HEK293 (cell line): ENCODE measurements at regions not wholly inside any gene's neighbourhood (a gene's known extent, or its start where the extent isn't known, plus 50 kb on each side); places are given as distances from the start of the nearest gene placed in this dataset.

Experiments used
- CTCF ChIA-PET: fragments of 350-600 bp; formaldehyde crosslinking; extraction: SDS; loops from one replicate; lab custom pipeline; 2021; ENCODE audit warnings: antibody characterized with exemption; lab: Yijun Ruan, JAX
- POLR2A ChIA-PET: fragments of 300-600 bp; formaldehyde crosslinking; extraction: SDS; loops from one replicate; lab custom pipeline; 2020; ENCODE audit warnings: antibody characterized with exemption, inconsistent platforms; lab: Yijun Ruan, JAX
- H3K27ac ChIP-seq: fragments of 200-500 bp; sonication (Bioruptor generic); 2 replicates; pipeline ENCODE4 v1.5.1; 2014; ENCODE audit warnings: low read depth, low read length, control low read depth, inconsistent platforms; ENCODE audit errors: extremely low read depth
- H3K36me3 ChIP-seq, 2 experiments: fragments of 200-500 bp in 1 of 2; sonication (Bioruptor generic) in 1 of 2; 1 replicate in 1 of 2; 2 replicates in 1 of 2; pipeline ENCODE4 v1.5.1; 2014 to 2017; ENCODE audit warnings: inconsistent platforms in 2 of 2, low read length in 2 of 2; ENCODE audit not compliant: control insufficient read depth in 2 of 2, insufficient read depth in 1 of 2
- H3K4me1 ChIP-seq: fragments of 200-500 bp; sonication (Bioruptor generic); 2 replicates; pipeline ENCODE4 v1.5.1; 2014; ENCODE audit warnings: mild to moderate bottlenecking, low read length, inconsistent platforms; ENCODE audit not compliant: control insufficient read depth, insufficient read depth
- H3K4me3 ChIP-seq: 2 replicates; pipeline ENCODE4 v1.5.1; 2011; ENCODE audit warnings: low read depth, mild to moderate bottlenecking, control low read depth, low read length, moderate library complexity
- H3K9me3 ChIP-seq: fragments of 200-500 bp; sonication (Bioruptor generic); 2 replicates; pipeline ENCODE4 v1.5.1; 2014; ENCODE audit warnings: low read depth, low read length, inconsistent platforms; ENCODE audit not compliant: control insufficient read depth, insufficient read depth
- FEZF1 ChIP-seq: fragments of 450-650 bp; formaldehyde crosslinking; IDR thresholded peaks from 2 replicates; pipeline ENCODE4 v1.5.1; 2016; ENCODE audit warnings: missing biosample characterization, missing genetic modification characterization
- GFI1B ChIP-seq: fragments of 450-650 bp; formaldehyde crosslinking; IDR thresholded peaks from 2 replicates; pipeline ENCODE4 v1.5.1; 2016; ENCODE audit warnings: missing biosample characterization, missing genetic modification characterization
- GLIS1 ChIP-seq: fragments of 450-650 bp; formaldehyde crosslinking; IDR thresholded peaks from 2 replicates; pipeline ENCODE4 v1.5.1; 2016; ENCODE audit warnings: missing biosample characterization, missing genetic modification characterization
- HOXC10 ChIP-seq: sonication (generic); formaldehyde crosslinking; IDR thresholded peaks from 2 replicates; pipeline ENCODE4 v1.8.1; 2023; ENCODE audit warnings: mild to moderate bottlenecking, missing genetic modification reagents
- MZF1 ChIP-seq: fragments of 450-650 bp; formaldehyde crosslinking; IDR thresholded peaks from 2 replicates; pipeline ENCODE4 v1.5.1; 2017; ENCODE audit warnings: missing biosample characterization, missing genetic modification characterization, borderline replicate concordance
- SP2 ChIP-seq: fragments of 450-650 bp; formaldehyde crosslinking; IDR thresholded peaks from 2 replicates; pipeline ENCODE4 v1.5.1; 2016; ENCODE audit warnings: missing biosample characterization, missing genetic modification characterization
- SP3 ChIP-seq: fragments of 450-650 bp; formaldehyde crosslinking; IDR thresholded peaks from 2 replicates; pipeline ENCODE4 v1.5.1; 2016; ENCODE audit warnings: missing biosample characterization, missing genetic modification characterization
- YY2 ChIP-seq: fragments of 450-650 bp; formaldehyde crosslinking; IDR thresholded peaks from 2 replicates; pipeline ENCODE4 v1.5.1; 2016; ENCODE audit warnings: missing biosample characterization, missing genetic modification characterization
- ZBTB20 ChIP-seq: fragments of 450-650 bp; formaldehyde crosslinking; IDR thresholded peaks from 2 replicates; pipeline ENCODE4 v1.5.1; 2016; ENCODE audit warnings: missing biosample characterization, missing genetic modification characterization
- ZNF138 ChIP-seq: fragments of 450-650 bp; formaldehyde crosslinking; IDR thresholded peaks from 2 replicates; pipeline ENCODE4 v1.5.1; 2016; ENCODE audit warnings: missing biosample characterization, missing genetic modification characterization, borderline replicate concordance
- ZNF184 ChIP-seq: fragments of 450-650 bp; IDR thresholded peaks from 2 replicates; pipeline ENCODE4 v1.5.1; 2018; ENCODE audit warnings: missing biosample characterization, mild to moderate bottlenecking, missing genetic modification characterization
- ZNF335 ChIP-seq: fragments of 450-650 bp; formaldehyde crosslinking; conservative IDR thresholded peaks from 2 replicates; pipeline ENCODE4 v1.5.1; 2016; ENCODE audit warnings: missing biosample characterization, missing genetic modification characterization
- ZNF391 ChIP-seq: fragments of 450-650 bp; formaldehyde crosslinking; IDR thresholded peaks from 2 replicates; pipeline ENCODE4 v1.5.1; 2016; ENCODE audit warnings: low read depth, missing biosample characterization, missing genetic modification characterization, borderline replicate concordance
- ZNF449 ChIP-seq: fragments of 450-650 bp; formaldehyde crosslinking; IDR thresholded peaks from 2 replicates; pipeline ENCODE4 v1.5.1; 2017; ENCODE audit warnings: missing biosample characterization, mild to moderate bottlenecking, missing genetic modification characterization, moderate library complexity
- ZNF48 ChIP-seq: fragments of 450-650 bp; formaldehyde crosslinking; IDR thresholded peaks from 2 replicates; pipeline ENCODE4 v1.5.1; 2016; ENCODE audit warnings: missing biosample characterization, missing genetic modification characterization
- ZNF501 ChIP-seq: fragments of 450-650 bp; formaldehyde crosslinking; IDR thresholded peaks from 2 replicates; pipeline ENCODE4 v1.5.1; 2016; ENCODE audit warnings: missing biosample characterization, missing genetic modification characterization
- ZNF514 ChIP-seq: fragments of 450-650 bp; formaldehyde crosslinking; IDR thresholded peaks from 2 replicates; pipeline ENCODE4 v1.5.1; 2016; ENCODE audit warnings: missing biosample characterization, missing genetic modification characterization
- ZNF610 ChIP-seq: fragments of 450-650 bp; formaldehyde crosslinking; IDR thresholded peaks from 2 replicates; pipeline ENCODE4 v1.5.1; 2016; ENCODE audit warnings: missing biosample characterization, missing genetic modification characterization, borderline replicate concordance
- ZNF639 ChIP-seq: fragments of 450-650 bp; formaldehyde crosslinking; IDR thresholded peaks from 2 replicates; pipeline ENCODE4 v1.5.1; 2016; ENCODE audit warnings: missing biosample characterization, missing genetic modification characterization
- ZNF658 ChIP-seq: fragments of 450-650 bp; formaldehyde crosslinking; IDR thresholded peaks from 2 replicates; pipeline ENCODE4; 2016; ENCODE audit warnings: missing biosample characterization, missing genetic modification characterization
- ZNF791 ChIP-seq: fragments of 450-650 bp; formaldehyde crosslinking; IDR thresholded peaks from 2 replicates; pipeline ENCODE4 v1.5.1; 2016; ENCODE audit warnings: missing biosample characterization, missing genetic modification characterization
- ZSCAN30 ChIP-seq: fragments of 450-650 bp; IDR thresholded peaks from 2 replicates; pipeline ENCODE4 v1.5.1; 2018; ENCODE audit warnings: missing biosample characterization, mild to moderate bottlenecking, missing genetic modification characterization, moderate library complexity
- TF ChIP-seq, protein P1 (sequence below): fragments of 450-650 bp; formaldehyde crosslinking; IDR thresholded peaks from 2 replicates; pipeline ENCODE4 v1.5.1; 2016; ENCODE audit warnings: missing biosample characterization, missing genetic modification characterization
- TF ChIP-seq, protein P2 (sequence below): fragments of 450-650 bp; IDR thresholded peaks from 2 replicates; pipeline ENCODE4 v1.5.1; 2018; ENCODE audit warnings: missing biosample characterization, mild to moderate bottlenecking, missing genetic modification characterization
- TF ChIP-seq, protein P3 (sequence below): fragments of 450-650 bp; formaldehyde crosslinking; IDR thresholded peaks from 2 replicates; pipeline ENCODE4 v1.5.1; 2016; ENCODE audit warnings: missing biosample characterization, missing genetic modification characterization

- TF ChIP-seq GFI1B (tag by site-specific recombination) = no peak
- no peak for TF ChIP-seq ZNF639 (tag by site-specific recombination)
- no peak for TF ChIP-seq ZNF449 (tag by site-specific recombination)
- TF ChIP-seq ZNF391 (tag by site-specific recombination) = no peak
- TF ChIP-seq, protein P1, sequence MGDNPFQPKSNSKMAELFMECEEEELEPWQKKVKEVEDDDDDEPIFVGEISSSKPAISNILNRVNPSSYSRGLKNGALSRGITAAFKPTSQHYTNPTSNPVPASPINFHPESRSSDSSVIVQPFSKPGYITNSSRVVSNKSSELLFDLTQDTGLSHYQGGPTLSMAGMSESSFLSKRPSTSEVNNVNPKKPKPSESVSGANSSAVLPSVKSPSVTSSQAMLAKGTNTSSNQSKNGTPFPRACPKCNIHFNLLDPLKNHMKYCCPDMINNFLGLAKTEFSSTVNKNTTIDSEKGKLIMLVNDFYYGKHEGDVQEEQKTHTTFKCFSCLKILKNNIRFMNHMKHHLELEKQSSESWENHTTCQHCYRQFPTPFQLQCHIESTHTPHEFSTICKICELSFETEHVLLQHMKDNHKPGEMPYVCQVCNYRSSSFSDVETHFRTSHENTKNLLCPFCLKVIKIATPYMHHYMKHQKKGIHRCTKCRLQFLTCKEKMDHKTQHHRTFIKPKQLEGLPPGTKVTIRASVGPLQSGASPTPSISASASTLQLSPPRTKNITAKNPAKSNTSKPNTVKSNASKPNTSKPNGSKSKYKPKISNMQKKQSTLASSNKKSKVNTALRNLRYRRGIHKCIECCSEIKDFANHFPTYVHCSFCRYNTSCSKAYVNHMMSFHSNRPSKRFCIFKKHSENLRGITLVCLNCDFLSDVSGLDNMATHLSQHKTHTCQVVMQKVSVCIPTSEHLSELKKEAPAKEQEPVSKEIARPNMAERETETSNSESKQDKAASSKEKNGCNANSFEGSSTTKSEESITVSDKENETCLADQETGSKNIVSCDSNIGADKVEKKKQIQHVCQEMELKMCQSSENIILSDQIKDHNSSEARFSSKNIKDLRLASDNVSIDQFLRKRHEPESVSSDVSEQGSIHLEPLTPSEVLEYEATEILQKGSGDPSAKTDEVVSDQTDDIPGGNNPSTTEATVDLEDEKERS (tag by site-specific recombination) = no peak
- TF ChIP-seq GLIS1 = no peak
- TF ChIP-seq ZNF514 = no peak
- TF ChIP-seq, protein P2, sequence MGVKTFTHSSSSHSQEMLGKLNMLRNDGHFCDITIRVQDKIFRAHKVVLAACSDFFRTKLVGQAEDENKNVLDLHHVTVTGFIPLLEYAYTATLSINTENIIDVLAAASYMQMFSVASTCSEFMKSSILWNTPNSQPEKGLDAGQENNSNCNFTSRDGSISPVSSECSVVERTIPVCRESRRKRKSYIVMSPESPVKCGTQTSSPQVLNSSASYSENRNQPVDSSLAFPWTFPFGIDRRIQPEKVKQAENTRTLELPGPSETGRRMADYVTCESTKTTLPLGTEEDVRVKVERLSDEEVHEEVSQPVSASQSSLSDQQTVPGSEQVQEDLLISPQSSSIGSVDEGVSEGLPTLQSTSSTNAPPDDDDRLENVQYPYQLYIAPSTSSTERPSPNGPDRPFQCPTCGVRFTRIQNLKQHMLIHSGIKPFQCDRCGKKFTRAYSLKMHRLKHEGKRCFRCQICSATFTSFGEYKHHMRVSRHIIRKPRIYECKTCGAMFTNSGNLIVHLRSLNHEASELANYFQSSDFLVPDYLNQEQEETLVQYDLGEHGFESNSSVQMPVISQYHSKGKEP (tag by site-specific recombination) = no peak
- TF ChIP-seq ZNF184 (tag by site-specific recombination) = no peak
- TF ChIP-seq ZNF501 = no peak
- TF ChIP-seq SP3 = no peak
Observed at GRCh38 chr5:171721464-171721863, 64.2 kb upstream of the SMIM23 start (continued).

DNA sequence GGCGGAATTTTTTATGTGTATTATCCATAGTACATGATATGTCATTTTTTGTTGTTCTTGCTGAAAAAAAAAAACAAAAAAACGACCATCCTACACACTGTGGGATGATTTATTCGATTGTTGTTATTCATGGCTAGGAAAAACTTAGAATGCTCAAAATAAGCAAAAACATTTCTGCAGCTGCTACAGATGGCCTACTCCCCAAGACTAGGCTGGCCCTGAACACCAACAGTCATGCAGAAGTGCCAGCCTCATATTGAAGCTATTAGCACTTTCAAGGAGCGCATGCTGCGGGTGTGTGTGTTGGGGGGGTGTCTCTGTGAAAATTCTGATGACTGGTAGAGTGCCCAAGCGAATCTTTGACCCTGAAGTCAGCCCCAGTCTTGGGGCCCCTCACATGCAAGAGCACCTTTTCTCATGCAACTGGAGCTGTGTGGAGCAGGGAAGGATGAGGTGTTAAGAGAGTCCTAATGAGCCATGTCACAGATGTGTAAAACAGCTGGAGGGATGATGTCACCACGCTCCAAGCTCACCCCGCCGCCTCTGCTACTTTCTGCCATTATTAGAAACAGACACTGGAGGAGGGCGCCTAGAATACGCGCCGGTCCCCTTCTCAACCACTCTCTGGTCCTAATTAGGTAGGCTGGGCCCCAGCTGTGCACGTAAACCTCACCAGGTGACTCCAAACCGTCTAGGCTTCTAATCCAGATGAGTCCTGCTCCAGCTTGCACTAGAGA, 61.0 kb upstream of the SMIM23 start:
- POLR2A ChIA-PET = no interaction called here

DNA sequence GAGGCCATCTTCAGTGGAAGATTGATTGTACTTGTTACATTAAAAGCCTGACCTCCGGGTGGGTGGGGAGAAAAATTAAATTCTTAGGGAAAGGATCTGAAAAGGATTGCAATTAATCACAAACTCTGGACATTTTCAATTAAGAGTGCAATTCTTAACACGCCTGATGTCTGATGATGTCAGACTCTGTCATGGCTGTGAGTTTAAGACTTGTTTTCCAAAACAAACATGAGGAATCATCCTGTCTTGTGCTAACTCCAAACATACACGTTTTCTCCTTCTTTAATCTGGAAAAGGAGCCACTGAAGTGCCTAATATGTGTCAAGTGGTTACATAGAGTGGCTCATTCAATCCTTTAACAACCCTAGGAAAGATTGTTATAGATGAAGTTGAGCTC, 60.4 kb upstream of the SMIM23 start:
- no peaks in the 10 kb centered on the region for H3K4me1 ChIP-seq
- no peak overlapping the region for H3K4me3 ChIP-seq
- H3K36me3 ChIP-seq = no peaks in the 10 kb centered on the region
- H3K27ac ChIP-seq = no peak overlapping the region
- CTCF ChIA-PET = no interaction called here
- POLR2A ChIA-PET = no interaction called here
- H3K9me3 ChIP-seq = no peaks in the 10 kb centered on the region; the same call in 1 of the 2 replicates
- TF ChIP-seq ZNF335 (no peak), ZSCAN30 (tag by site-specific recombination) (no peak), HOXC10 (CRISPR knock-in tag) (no peak), ZNF610 (no peak), ZBTB20 (no peak), ZNF48 (tag by site-specific recombination) (no peak), ZNF138 (tag by site-specific recombination) (no peak), SP2 (no peak), ZNF791 (no peak), FEZF1 (tag by site-specific recombination) (no peak), ZNF658 (tag by site-specific recombination) (no peak), MZF1 (tag by site-specific recombination) (no peak)
- TF ChIP-seq, protein P3, sequence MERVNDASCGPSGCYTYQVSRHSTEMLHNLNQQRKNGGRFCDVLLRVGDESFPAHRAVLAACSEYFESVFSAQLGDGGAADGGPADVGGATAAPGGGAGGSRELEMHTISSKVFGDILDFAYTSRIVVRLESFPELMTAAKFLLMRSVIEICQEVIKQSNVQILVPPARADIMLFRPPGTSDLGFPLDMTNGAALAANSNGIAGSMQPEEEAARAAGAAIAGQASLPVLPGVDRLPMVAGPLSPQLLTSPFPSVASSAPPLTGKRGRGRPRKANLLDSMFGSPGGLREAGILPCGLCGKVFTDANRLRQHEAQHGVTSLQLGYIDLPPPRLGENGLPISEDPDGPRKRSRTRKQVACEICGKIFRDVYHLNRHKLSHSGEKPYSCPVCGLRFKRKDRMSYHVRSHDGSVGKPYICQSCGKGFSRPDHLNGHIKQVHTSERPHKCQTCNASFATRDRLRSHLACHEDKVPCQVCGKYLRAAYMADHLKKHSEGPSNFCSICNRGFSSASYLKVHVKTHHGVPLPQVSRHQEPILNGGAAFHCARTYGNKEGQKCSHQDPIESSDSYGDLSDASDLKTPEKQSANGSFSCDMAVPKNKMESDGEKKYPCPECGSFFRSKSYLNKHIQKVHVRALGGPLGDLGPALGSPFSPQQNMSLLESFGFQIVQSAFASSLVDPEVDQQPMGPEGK (tag by site-specific recombination) = no peak

More for the DNA sequence above, 61.0 kb upstream of the SMIM23 start:
- H3K4me1 ChIP-seq = no peaks in the 10 kb centered on the region
- H3K36me3 ChIP-seq = no peaks in the 10 kb centered on the region
- CTCF ChIA-PET = no interaction called here
- no peaks in the 10 kb centered on the region; the same call in 1 of the 2 replicates for H3K9me3 ChIP-seq
- TF ChIP-seq YY2 (tag by site-specific recombination) = 0 out of 2 replicates have a peak, but pooled peaks have one; percentile 20
- TF ChIP-seq GLIS1 = no peak
- TF ChIP-seq, all 188 proteins: peak for 1
- Histone ChIP-seq H3K27ac (no peak overlapping the region), H3K4me3 (no peak overlapping the region)
